ENCODE measurements at regions not wholly inside any gene's neighbourhood (a gene's known extent, or its start where the extent isn't known, plus 50 kb on each side); places are given as distances from the start of the nearest gene placed in this dataset.

GRCh38 chr12:28750946-28751685, 398.0 kb upstream of the FAR2 start:
- TF ChIP-seq REST (IDR thresholded peaks at IDR 0.05; ENCODE audit: insufficient replicate concordance, low read depth) (no peak), POLR2AphosphoS5 (IDR thresholded peaks at IDR 0.05; ENCODE audit: low read depth) (no peak), CTCF (IDR thresholded peaks at IDR 0.05; ENCODE audit: insufficient read depth, low read length) (no peak), GABPA (IDR thresholded peaks at IDR 0.05; ENCODE audit: low read depth) (no peak), SPI1 (IDR thresholded peaks at IDR 0.05; ENCODE audit: borderline replicate concordance, low read depth) (no peak)

All from HL-60 (cell line).